Sigmoid colon (tissue), 4 donors: ENCODE measurements at regions not wholly inside any gene's neighbourhood (a gene's known extent, or its start where the extent isn't known, plus 50 kb on each side); places are given as distances from the start of the nearest gene placed in this dataset.

Experiments
- EP300 ChIP-seq, 4 donors: sonication (generic); formaldehyde crosslinking; IDR thresholded peaks; one replicate each; pipeline ENCODE4 v1.6.1; 2017; ENCODE audit warnings: antibody characterized with exemption in 4 of 4
- POLR2A ChIP-seq, 2 donors: fragments of 450-650 bp; IDR thresholded peaks; one replicate each; pipeline ENCODE4 v1.6.1; 2016; ENCODE audit warnings: antibody characterized with exemption in 2 of 2, mild to moderate bottlenecking in 2 of 2, moderate library complexity in 2 of 2
- POLR2AphosphoS5 ChIP-seq, 4 donors: sonication (generic); formaldehyde crosslinking; IDR thresholded peaks; one replicate each; pipeline ENCODE4 v1.6.1; 2017; ENCODE audit warnings: antibody characterized with exemption in 4 of 4
- TF ChIP-seq, protein P1 (sequence below), 4 experiments: fragments of 450-650 bp in 3 of 4; fragments of 200-600 bp in 1 of 4; IDR thresholded peaks; one replicate each; pipeline ENCODE4 v1.5.1; 2016 to 2019; ENCODE audit warnings: antibody characterized with exemption in 4 of 4, mild to moderate bottlenecking in 3 of 4, moderate library complexity in 2 of 4

- TF ChIP-seq, protein P1, sequence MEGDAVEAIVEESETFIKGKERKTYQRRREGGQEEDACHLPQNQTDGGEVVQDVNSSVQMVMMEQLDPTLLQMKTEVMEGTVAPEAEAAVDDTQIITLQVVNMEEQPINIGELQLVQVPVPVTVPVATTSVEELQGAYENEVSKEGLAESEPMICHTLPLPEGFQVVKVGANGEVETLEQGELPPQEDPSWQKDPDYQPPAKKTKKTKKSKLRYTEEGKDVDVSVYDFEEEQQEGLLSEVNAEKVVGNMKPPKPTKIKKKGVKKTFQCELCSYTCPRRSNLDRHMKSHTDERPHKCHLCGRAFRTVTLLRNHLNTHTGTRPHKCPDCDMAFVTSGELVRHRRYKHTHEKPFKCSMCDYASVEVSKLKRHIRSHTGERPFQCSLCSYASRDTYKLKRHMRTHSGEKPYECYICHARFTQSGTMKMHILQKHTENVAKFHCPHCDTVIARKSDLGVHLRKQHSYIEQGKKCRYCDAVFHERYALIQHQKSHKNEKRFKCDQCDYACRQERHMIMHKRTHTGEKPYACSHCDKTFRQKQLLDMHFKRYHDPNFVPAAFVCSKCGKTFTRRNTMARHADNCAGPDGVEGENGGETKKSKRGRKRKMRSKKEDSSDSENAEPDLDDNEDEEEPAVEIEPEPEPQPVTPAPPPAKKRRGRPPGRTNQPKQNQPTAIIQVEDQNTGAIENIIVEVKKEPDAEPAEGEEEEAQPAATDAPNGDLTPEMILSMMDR (IDR thresholded peaks at IDR 0.05), result no peak
- TF ChIP-seq POLR2A (IDR thresholded peaks at IDR 0.05) (no peak), POLR2AphosphoS5 (IDR thresholded peaks at IDR 0.05) (no peak), EP300 (IDR thresholded peaks at IDR 0.05) (no peak)
Measured at GRCh38 chr9:18124760-18125159, 349.2 kb upstream of the ADAMTSL1 start.
